MM.1S (cell line): ENCODE measurements at regions not wholly inside any gene's neighbourhood (a gene's known extent, or its start where the extent isn't known, plus 50 kb on each side); places are given as distances from the start of the nearest gene placed in this dataset.

ENCODE experiments used
- EZH2 ChIP-seq: fragments of 300-600 bp; sonication (generic); optimal IDR thresholded peaks from 2 replicates; pipeline ENCODE3; 2017; ENCODE audit warnings: low read depth, mild to moderate bottlenecking, antibody characterized with exemption, low read length, mixed read lengths
- TF ChIP-seq, protein P1 (sequence below): fragments of 300-600 bp; sonication (generic); IDR thresholded peaks from 2 replicates; pipeline ENCODE4 v1.5.1; 2016; ENCODE audit warnings: antibody characterized with exemption, low read length, mixed read lengths

- TF ChIP-seq, protein P1, sequence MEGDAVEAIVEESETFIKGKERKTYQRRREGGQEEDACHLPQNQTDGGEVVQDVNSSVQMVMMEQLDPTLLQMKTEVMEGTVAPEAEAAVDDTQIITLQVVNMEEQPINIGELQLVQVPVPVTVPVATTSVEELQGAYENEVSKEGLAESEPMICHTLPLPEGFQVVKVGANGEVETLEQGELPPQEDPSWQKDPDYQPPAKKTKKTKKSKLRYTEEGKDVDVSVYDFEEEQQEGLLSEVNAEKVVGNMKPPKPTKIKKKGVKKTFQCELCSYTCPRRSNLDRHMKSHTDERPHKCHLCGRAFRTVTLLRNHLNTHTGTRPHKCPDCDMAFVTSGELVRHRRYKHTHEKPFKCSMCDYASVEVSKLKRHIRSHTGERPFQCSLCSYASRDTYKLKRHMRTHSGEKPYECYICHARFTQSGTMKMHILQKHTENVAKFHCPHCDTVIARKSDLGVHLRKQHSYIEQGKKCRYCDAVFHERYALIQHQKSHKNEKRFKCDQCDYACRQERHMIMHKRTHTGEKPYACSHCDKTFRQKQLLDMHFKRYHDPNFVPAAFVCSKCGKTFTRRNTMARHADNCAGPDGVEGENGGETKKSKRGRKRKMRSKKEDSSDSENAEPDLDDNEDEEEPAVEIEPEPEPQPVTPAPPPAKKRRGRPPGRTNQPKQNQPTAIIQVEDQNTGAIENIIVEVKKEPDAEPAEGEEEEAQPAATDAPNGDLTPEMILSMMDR = no peak
- no peak for TF ChIP-seq EZH2
Measured at GRCh38 chr12:5248999-5249526, 182.8 kb upstream of the NTF3 start.
